CD4-positive, alpha-beta T cell treated with Interleukin-17A for 4 hours (primary cell): ENCODE measurements at regions not wholly inside any gene's neighbourhood (a gene's known extent, or its start where the extent isn't known, plus 50 kb on each side); places are given as distances from the start of the nearest gene placed in this dataset.

Source experiments
- DNase-seq: peaks from one replicate; pipeline ENCODE4 v3.0.0-alpha.2; 2020; ENCODE audit warnings: mixed read lengths

- no peak for DNase-seq
Measured at GRCh38 chr20:23278172-23278571, 72.4 kb upstream of the NXT1 start.

GRCh38 chr20:23277316-23277715, 73.3 kb upstream of the NXT1 start:
- DNase-seq, result no peak

- DNase-seq, result no peak
Measured at GRCh38 chr20:23273776-23274175, 76.8 kb upstream of the NXT1 start.

GRCh38 chr20:23272176-23273029, 78.2 kb upstream of the NXT1 start:
- DNase-seq, result no peak

- no peak for DNase-seq
Measured at GRCh38 chr20:23270382-23270911, 80.1 kb upstream of the NXT1 start.

- DNase-seq, result no peak
Measured at GRCh38 chr20:23269954-23270353, 80.6 kb upstream of the NXT1 start.

GRCh38 chr20:23268792-23269354, 81.7 kb upstream of the NXT1 start:
- DNase-seq, result no peak

- no peak for DNase-seq
Measured at GRCh38 chr20:23267909-23268308, 82.7 kb upstream of the NXT1 start.

- DNase-seq, result no peak
Measured at GRCh38 chr20:23266530-23267398, 83.8 kb upstream of the NXT1 start.

GRCh38 chr20:23265226-23265625, 85.4 kb upstream of the NXT1 start:
- DNase-seq, result no peak

- DNase-seq, result no peak
Measured at GRCh38 chr20:23264545-23264944, 86.0 kb upstream of the NXT1 start.

GRCh38 chr20:23260181-23260840, 90.3 kb upstream of the NXT1 start:
- DNase-seq, result no peak

- DNase-seq, result no peak
Measured at GRCh38 chr20:23258747-23259121, 91.9 kb upstream of the NXT1 start.

- DNase-seq, result no peak
Measured at GRCh38 chr20:23257848-23258746, 92.5 kb upstream of the NXT1 start.

- no peak for DNase-seq
Measured at GRCh38 chr20:23257106-23257761, 93.4 kb upstream of the NXT1 start.

- no peak for DNase-seq
Measured at GRCh38 chr20:23255716-23256385, 94.7 kb upstream of the NXT1 start.

GRCh38 chr20:23255106-23255505, 95.5 kb upstream of the NXT1 start:
- no peak for DNase-seq

GRCh38 chr20:23254505-23254904, 96.1 kb upstream of the NXT1 start:
- no peak for DNase-seq

GRCh38 chr20:23254034-23254433, 96.6 kb upstream of the NXT1 start:
- DNase-seq, result no peak

- DNase-seq, result no peak
Measured at GRCh38 chr20:23253524-23253923, 97.1 kb upstream of the NXT1 start.

GRCh38 chr20:23251779-23252178, 98.8 kb upstream of the NXT1 start:
- no peak for DNase-seq
